ENCODE measurements at regions not wholly inside any gene's neighbourhood (a gene's known extent, or its start where the extent isn't known, plus 50 kb on each side); places are given as distances from the start of the nearest gene placed in this dataset.
"Not testable (repeated sequence)": the region's sequence is repeated elsewhere in the genome, so short reads cannot be mapped to it uniquely, and the experiment has no call there.

- dilution Hi-C loops (cut with MboI; ENCODE audit: extremely low pct_ligation_motif_present, low sequenced_read_pairs): no loop called here
- H3K9ac ChIP-seq (ENCODE audit: control insufficient read depth, extremely low read depth, insufficient read depth, low read length): no peak overlapping the region
- TF ChIP-seq CTCF (optimal IDR thresholded peaks at IDR 0.05 in 1 of 3, IDR thresholded peaks at IDR 0.05 in 1 of 3, conservative IDR thresholded peaks at IDR 0.05 in 1 of 3; ENCODE audit: extremely low read depth in 1 of 3, insufficient read depth in 2 of 3, low read length in 3 of 3) (no peak), EZH2 (IDR thresholded peaks at IDR 0.05; ENCODE audit: low read length) (no peak)
- H3K9me1 ChIP-seq (ENCODE audit: control insufficient read depth, extremely low read depth, insufficient read depth, low read length): no peaks in the 10 kb centered on the region
- no peak overlapping the region for H3K27ac ChIP-seq (ENCODE audit: control insufficient read depth, insufficient read depth, low read length)
- no peaks in the 10 kb centered on the region for H3K4me1 ChIP-seq (ENCODE audit: control insufficient read depth, extremely low read depth, insufficient read depth, low read length)
- no peak overlapping the region for H2AFZ ChIP-seq (ENCODE audit: control insufficient read depth, low read length)
- H3K4me2 ChIP-seq (ENCODE audit: control insufficient read depth, extremely low read depth, insufficient read depth, low read depth, low read length): no peak overlapping the region
- no peaks in the 10 kb centered on the region for H4K20me1 ChIP-seq (ENCODE audit: control insufficient read depth, extremely low read depth, insufficient read depth, low read length)
- H3K79me2 ChIP-seq (ENCODE audit: control insufficient read depth, insufficient read depth, low read length): no peaks in the 10 kb centered on the region
- no peak overlapping the region for H3K4me3 ChIP-seq (ENCODE audit: control insufficient read depth in 2 of 3, extremely low read depth in 1 of 3, insufficient read depth in 2 of 3, low read depth in 1 of 3, low read length in 3 of 3)
- no peaks in the 10 kb centered on the region for H3K27me3 ChIP-seq (ENCODE audit: control insufficient read depth, extremely low read depth, insufficient read depth, low read length)
- no peaks in the 10 kb centered on the region for H3K36me3 ChIP-seq (ENCODE audit: control insufficient read depth in 2 of 2, extremely low read depth in 1 of 2, insufficient read depth in 2 of 2, low read length in 2 of 2)
- no peaks in the 10 kb centered on the region for H3K9me3 ChIP-seq (ENCODE audit: control insufficient read depth, low read depth, low read length)
- DNase-seq (ENCODE audit: low read depth, low spot score) (no peak), FAIRE-seq (no peak)
Observed at GRCh38 chr2:12567411-12567810, 149.3 kb upstream of the TRIB2 start.

- H3K27ac ChIP-seq (ENCODE audit: control insufficient read depth, insufficient read depth, low read length); H3K9me3 ChIP-seq (ENCODE audit: control insufficient read depth, low read depth, low read length); H3K79me2 ChIP-seq (ENCODE audit: control insufficient read depth, insufficient read depth, low read length); FAIRE-seq; H3K4me1 ChIP-seq (ENCODE audit: control insufficient read depth, extremely low read depth, insufficient read depth, low read length); H3K9me1 ChIP-seq (ENCODE audit: control insufficient read depth, extremely low read depth, insufficient read depth, low read length); H4K20me1 ChIP-seq (ENCODE audit: control insufficient read depth, extremely low read depth, insufficient read depth, low read length); DNase-seq (ENCODE audit: low read depth, low spot score); H3K4me3 ChIP-seq (ENCODE audit: control insufficient read depth in 2 of 3, extremely low read depth in 1 of 3, insufficient read depth in 2 of 3, low read depth in 1 of 3, low read length in 3 of 3); dilution Hi-C loops (cut with MboI; ENCODE audit: extremely low pct_ligation_motif_present, low sequenced_read_pairs); H2AFZ ChIP-seq (ENCODE audit: control insufficient read depth, low read length); H3K27me3 ChIP-seq (ENCODE audit: control insufficient read depth, extremely low read depth, insufficient read depth, low read length); H3K4me2 ChIP-seq (ENCODE audit: control insufficient read depth, extremely low read depth, insufficient read depth, low read depth, low read length); H3K9ac ChIP-seq (ENCODE audit: control insufficient read depth, extremely low read depth, insufficient read depth, low read length); H3K36me3 ChIP-seq (ENCODE audit: control insufficient read depth in 2 of 2, extremely low read depth in 1 of 2, insufficient read depth in 2 of 2, low read length in 2 of 2): not testable (repeated sequence)
Observed at GRCh38 chr2:12569510-12569909, 147.2 kb upstream of the TRIB2 start.

DNA sequence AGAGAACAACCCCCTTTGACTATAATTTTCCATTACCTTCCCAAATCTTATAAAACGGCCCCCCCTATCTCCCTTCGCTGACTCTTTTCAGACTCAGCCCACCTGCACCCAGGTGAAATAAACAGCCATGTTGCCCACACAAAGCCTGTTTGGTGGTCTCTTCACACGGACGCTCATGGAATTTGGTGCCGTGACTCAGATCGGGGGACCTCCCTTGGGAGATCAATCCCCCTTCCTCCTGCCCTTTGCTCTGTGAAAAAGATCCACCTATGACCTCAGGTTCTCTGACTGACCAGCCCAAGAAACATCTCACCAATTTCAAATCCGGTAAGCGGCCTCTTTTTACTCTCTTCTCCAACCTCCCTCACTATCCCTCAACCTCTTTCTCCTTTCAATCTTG is 146.8 kb upstream of the TRIB2 start:
- H3K79me2 ChIP-seq (ENCODE audit: control insufficient read depth, insufficient read depth, low read length); FAIRE-seq; H3K9me1 ChIP-seq (ENCODE audit: control insufficient read depth, extremely low read depth, insufficient read depth, low read length); H3K27ac ChIP-seq (ENCODE audit: control insufficient read depth, insufficient read depth, low read length); DNase-seq (ENCODE audit: low read depth, low spot score); H3K4me2 ChIP-seq (ENCODE audit: control insufficient read depth, extremely low read depth, insufficient read depth, low read depth, low read length); H3K9me3 ChIP-seq (ENCODE audit: control insufficient read depth, low read depth, low read length); H4K20me1 ChIP-seq (ENCODE audit: control insufficient read depth, extremely low read depth, insufficient read depth, low read length); H2AFZ ChIP-seq (ENCODE audit: control insufficient read depth, low read length); H3K36me3 ChIP-seq (ENCODE audit: control insufficient read depth in 2 of 2, extremely low read depth in 1 of 2, insufficient read depth in 2 of 2, low read length in 2 of 2); H3K4me3 ChIP-seq (ENCODE audit: control insufficient read depth in 2 of 3, extremely low read depth in 1 of 3, insufficient read depth in 2 of 3, low read depth in 1 of 3, low read length in 3 of 3); H3K27me3 ChIP-seq (ENCODE audit: control insufficient read depth, extremely low read depth, insufficient read depth, low read length); H3K4me1 ChIP-seq (ENCODE audit: control insufficient read depth, extremely low read depth, insufficient read depth, low read length); H3K9ac ChIP-seq (ENCODE audit: control insufficient read depth, extremely low read depth, insufficient read depth, low read length); dilution Hi-C loops (cut with MboI; ENCODE audit: extremely low pct_ligation_motif_present, low sequenced_read_pairs): not testable (repeated sequence)
